ENCODE measurements at regions not wholly inside any gene's neighbourhood (a gene's known extent, or its start where the extent isn't known, plus 50 kb on each side); places are given as distances from the start of the nearest gene placed in this dataset.

DNA sequence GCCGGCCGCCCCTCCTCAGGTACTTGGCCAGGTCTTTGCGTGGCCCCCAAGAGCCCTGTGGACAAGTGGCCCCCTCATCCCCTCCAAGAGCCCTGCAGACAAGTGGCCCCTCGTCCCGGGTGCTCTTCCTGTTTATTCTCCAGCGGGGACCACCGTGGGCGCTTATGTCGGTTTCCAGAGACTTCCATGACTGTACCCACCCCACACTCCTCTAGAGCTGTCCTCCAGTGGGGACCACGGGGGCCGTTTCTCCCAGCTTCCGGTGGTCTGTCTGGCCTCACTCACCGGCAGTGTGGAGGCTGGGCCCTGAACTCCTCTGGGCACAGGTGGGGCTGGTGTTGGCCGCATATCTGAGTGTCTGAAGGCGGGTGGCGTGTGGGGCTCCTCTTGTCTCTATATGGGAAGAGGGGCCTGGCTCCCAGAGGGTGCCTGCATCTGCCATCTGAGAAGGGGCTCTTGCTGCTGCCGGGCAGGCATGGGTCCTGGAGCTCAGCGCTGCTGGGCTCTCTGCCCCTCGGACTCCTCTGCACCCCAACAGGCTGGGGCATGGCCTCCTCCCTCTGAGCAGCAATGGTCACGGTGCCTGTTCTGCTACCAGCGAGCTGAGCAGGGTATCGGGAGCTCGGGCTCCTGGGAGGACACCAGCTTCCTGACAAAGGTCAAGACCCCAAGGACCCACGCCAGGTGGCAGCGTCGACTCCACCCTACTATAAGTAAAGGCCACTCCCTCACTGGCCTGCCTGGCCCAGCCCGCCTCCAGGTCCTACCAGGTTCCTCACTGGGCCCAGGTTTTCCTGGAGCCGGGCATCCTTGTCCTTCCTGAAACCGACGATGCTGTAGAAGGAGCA lies 1264.3 kb downstream of the BRD1 start:
- TF ChIP-seq, protein P1, sequence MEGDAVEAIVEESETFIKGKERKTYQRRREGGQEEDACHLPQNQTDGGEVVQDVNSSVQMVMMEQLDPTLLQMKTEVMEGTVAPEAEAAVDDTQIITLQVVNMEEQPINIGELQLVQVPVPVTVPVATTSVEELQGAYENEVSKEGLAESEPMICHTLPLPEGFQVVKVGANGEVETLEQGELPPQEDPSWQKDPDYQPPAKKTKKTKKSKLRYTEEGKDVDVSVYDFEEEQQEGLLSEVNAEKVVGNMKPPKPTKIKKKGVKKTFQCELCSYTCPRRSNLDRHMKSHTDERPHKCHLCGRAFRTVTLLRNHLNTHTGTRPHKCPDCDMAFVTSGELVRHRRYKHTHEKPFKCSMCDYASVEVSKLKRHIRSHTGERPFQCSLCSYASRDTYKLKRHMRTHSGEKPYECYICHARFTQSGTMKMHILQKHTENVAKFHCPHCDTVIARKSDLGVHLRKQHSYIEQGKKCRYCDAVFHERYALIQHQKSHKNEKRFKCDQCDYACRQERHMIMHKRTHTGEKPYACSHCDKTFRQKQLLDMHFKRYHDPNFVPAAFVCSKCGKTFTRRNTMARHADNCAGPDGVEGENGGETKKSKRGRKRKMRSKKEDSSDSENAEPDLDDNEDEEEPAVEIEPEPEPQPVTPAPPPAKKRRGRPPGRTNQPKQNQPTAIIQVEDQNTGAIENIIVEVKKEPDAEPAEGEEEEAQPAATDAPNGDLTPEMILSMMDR (IDR thresholded peaks at IDR 0.05) = no peak
- TF ChIP-seq, protein P2, sequence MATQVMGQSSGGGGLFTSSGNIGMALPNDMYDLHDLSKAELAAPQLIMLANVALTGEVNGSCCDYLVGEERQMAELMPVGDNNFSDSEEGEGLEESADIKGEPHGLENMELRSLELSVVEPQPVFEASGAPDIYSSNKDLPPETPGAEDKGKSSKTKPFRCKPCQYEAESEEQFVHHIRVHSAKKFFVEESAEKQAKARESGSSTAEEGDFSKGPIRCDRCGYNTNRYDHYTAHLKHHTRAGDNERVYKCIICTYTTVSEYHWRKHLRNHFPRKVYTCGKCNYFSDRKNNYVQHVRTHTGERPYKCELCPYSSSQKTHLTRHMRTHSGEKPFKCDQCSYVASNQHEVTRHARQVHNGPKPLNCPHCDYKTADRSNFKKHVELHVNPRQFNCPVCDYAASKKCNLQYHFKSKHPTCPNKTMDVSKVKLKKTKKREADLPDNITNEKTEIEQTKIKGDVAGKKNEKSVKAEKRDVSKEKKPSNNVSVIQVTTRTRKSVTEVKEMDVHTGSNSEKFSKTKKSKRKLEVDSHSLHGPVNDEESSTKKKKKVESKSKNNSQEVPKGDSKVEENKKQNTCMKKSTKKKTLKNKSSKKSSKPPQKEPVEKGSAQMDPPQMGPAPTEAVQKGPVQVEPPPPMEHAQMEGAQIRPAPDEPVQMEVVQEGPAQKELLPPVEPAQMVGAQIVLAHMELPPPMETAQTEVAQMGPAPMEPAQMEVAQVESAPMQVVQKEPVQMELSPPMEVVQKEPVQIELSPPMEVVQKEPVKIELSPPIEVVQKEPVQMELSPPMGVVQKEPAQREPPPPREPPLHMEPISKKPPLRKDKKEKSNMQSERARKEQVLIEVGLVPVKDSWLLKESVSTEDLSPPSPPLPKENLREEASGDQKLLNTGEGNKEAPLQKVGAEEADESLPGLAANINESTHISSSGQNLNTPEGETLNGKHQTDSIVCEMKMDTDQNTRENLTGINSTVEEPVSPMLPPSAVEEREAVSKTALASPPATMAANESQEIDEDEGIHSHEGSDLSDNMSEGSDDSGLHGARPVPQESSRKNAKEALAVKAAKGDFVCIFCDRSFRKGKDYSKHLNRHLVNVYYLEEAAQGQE (IDR thresholded peaks at IDR 0.05; ENCODE audit: insufficient read depth in 1 of 2, low read depth in 2 of 2, low read length in 1 of 2) = no peak
- TF ChIP-seq POLR2AphosphoS5 (IDR thresholded peaks at IDR 0.05; ENCODE audit: low read depth, low read length) = no peak

Measured in Panc1 (cell line).